Ishikawa (cell line): ENCODE measurements at regions not wholly inside any gene's neighbourhood (a gene's known extent, or its start where the extent isn't known, plus 50 kb on each side); places are given as distances from the start of the nearest gene placed in this dataset.

Experiments
- TAF1 ChIP-seq: IDR thresholded peaks from 2 replicates; pipeline ENCODE4 v1.6.1; 2012; ENCODE audit warnings: low read depth, mild to moderate bottlenecking
- ZBTB7A ChIP-seq: IDR thresholded peaks from 2 replicates; pipeline ENCODE4 v1.6.1; 2012; ENCODE audit warnings: low read depth

- TF ChIP-seq TAF1 (no peak), ZBTB7A (no peak)
Observed at GRCh38 chr3:159733194-159733860, 255.3 kb upstream of the IL12A start.
